Endothelial cell (in vitro differentiated cells): ENCODE measurements at regions not wholly inside any gene's neighbourhood (a gene's known extent, or its start where the extent isn't known, plus 50 kb on each side); places are given as distances from the start of the nearest gene placed in this dataset.

ENCODE experiments used
- DNase-seq: peaks from one replicate; pipeline ENCODE4 v3.0.0; 2021; ENCODE audit warnings: low spot score
- H3K27ac Mint-ChIP-seq: one replicate; pipeline ENCODE4 v1.8.0; 2021; ENCODE audit warnings: mixed read lengths, inconsistent platforms; ENCODE audit not compliant: unreplicated experiment
- H3K27me3 Mint-ChIP-seq: one replicate; pipeline ENCODE4 v1.8.0; 2021; ENCODE audit warnings: mild to moderate bottlenecking, moderate library complexity, mixed read lengths, inconsistent platforms; ENCODE audit not compliant: unreplicated experiment
- H3K36me3 Mint-ChIP-seq: one replicate; pipeline ENCODE4 v1.8.0; 2021; ENCODE audit warnings: mild to moderate bottlenecking, low read depth, mixed read lengths, inconsistent platforms; ENCODE audit not compliant: unreplicated experiment
- H3K4me1 Mint-ChIP-seq: one replicate; pipeline ENCODE4 v1.8.0; 2021; ENCODE audit warnings: mild to moderate bottlenecking, mixed read lengths, inconsistent platforms; ENCODE audit not compliant: unreplicated experiment
- H3K4me3 Mint-ChIP-seq: one replicate; pipeline ENCODE4 v1.8.0; 2021; ENCODE audit warnings: mild to moderate bottlenecking, mixed read lengths, inconsistent platforms; ENCODE audit not compliant: unreplicated experiment
- H3K9me3 Mint-ChIP-seq: one replicate; pipeline ENCODE4 v1.8.0; 2021; ENCODE audit warnings: mixed read lengths, inconsistent platforms; ENCODE audit not compliant: unreplicated experiment
- CTCF ChIP-seq: fragments of 200-600 bp; sonication (generic); IDR thresholded peaks from one replicate; pipeline ENCODE4 v1.5.0; 2021; ENCODE audit warnings: antibody characterized with exemption; ENCODE audit not compliant: unreplicated experiment

- H3K27me3 Mint-ChIP-seq = peaks cover 4% of the 10 kb centered on the region
- H3K4me3 Mint-ChIP-seq = no peak overlapping the region
- no peaks in the 10 kb centered on the region for H3K36me3 Mint-ChIP-seq
- H3K27ac Mint-ChIP-seq = no peak overlapping the region
- H3K4me1 Mint-ChIP-seq = peaks cover 9% of the 10 kb centered on the region
- no peak for DNase-seq
- H3K9me3 Mint-ChIP-seq = no peaks in the 10 kb centered on the region
- TF ChIP-seq CTCF = no peak
Measured at GRCh38 chr3:40913641-40914040, 285.7 kb upstream of the CTNNB1 start.

GRCh38 chr3:40914475-40914874 lies 284.8 kb upstream of the CTNNB1 start:
- no peaks in the 10 kb centered on the region for H3K9me3 Mint-ChIP-seq
- TF ChIP-seq CTCF = no peak
- no peaks in the 10 kb centered on the region for H3K36me3 Mint-ChIP-seq
- no peak overlapping the region for H3K27ac Mint-ChIP-seq
- H3K4me1 Mint-ChIP-seq = peaks cover 9% of the 10 kb centered on the region
- DNase-seq = no peak
- H3K4me3 Mint-ChIP-seq = no peak overlapping the region
- peaks cover 4% of the 10 kb centered on the region for H3K27me3 Mint-ChIP-seq

GRCh38 chr3:40915346-40915865 lies 283.9 kb upstream of the CTNNB1 start:
- Mint-ChIP-seq H3K4me3 (no peak overlapping the region), H3K4me1 (peaks cover 9% of the 10 kb centered on the region), H3K9me3 (no peaks in the 10 kb centered on the region), H3K27me3 (peaks cover 4% of the 10 kb centered on the region), H3K36me3 (no peaks in the 10 kb centered on the region), H3K27ac (no peak overlapping the region)
- TF ChIP-seq CTCF = no peak
- no peak for DNase-seq

GRCh38 chr3:40920041-40920440 lies 279.3 kb upstream of the CTNNB1 start:
- Mint-ChIP-seq H3K4me3 (no peak overlapping the region), H3K27me3 (peaks cover 2% of the 10 kb centered on the region), H3K27ac (no peak overlapping the region), H3K4me1 (peaks cover 15% of the 10 kb centered on the region), H3K36me3 (peaks cover 5% of the 10 kb centered on the region), H3K9me3 (no peaks in the 10 kb centered on the region)
- TF ChIP-seq CTCF = no peak
- DNase-seq = no peak

- no peak overlapping the region for H3K4me3 Mint-ChIP-seq
- no peak for DNase-seq
- H3K27ac Mint-ChIP-seq = no peak overlapping the region
- H3K4me1 Mint-ChIP-seq = peaks cover 19% of the 10 kb centered on the region
- H3K9me3 Mint-ChIP-seq = no peaks in the 10 kb centered on the region
- peaks cover 5% of the 10 kb centered on the region for H3K36me3 Mint-ChIP-seq
- H3K27me3 Mint-ChIP-seq = no peaks in the 10 kb centered on the region
- no peak for TF ChIP-seq CTCF
Measured at GRCh38 chr3:40921251-40921650, 278.1 kb upstream of the CTNNB1 start.
